HEK293T (cell line): ENCODE measurements at regions not wholly inside any gene's neighbourhood (a gene's known extent, or its start where the extent isn't known, plus 50 kb on each side); places are given as distances from the start of the nearest gene placed in this dataset.

ENCODE experiments used
- CTCF ChIA-PET: fragments of 350-600 bp; formaldehyde crosslinking; extraction: SDS; loops from one replicate; lab custom pipeline; 2021; ENCODE audit warnings: antibody characterized with exemption, inconsistent platforms; lab: Yijun Ruan, JAX
- POLR2A ChIA-PET: fragments of 350-600 bp; formaldehyde crosslinking; extraction: SDS; loops from one replicate; lab custom pipeline; 2020; ENCODE audit warnings: antibody characterized with exemption, inconsistent platforms; lab: Yijun Ruan, JAX
- DNase-seq: peaks from one replicate; pipeline ENCODE4 v3.0.0; 2012; ENCODE audit warnings: mixed read lengths; ENCODE audit errors: extremely low spot score
- ARNT ChIP-seq: fragments of 450-650 bp; IDR thresholded peaks from 2 replicates; pipeline ENCODE4 v1.6.1; 2017; ENCODE audit warnings: mild to moderate bottlenecking
- BHLHE40 ChIP-seq: fragments of 450-650 bp; IDR thresholded peaks from 2 replicates; pipeline ENCODE4 v1.6.1; 2016; ENCODE audit warnings: mild to moderate bottlenecking, moderate library complexity, borderline replicate concordance
- CTBP1 ChIP-seq: fragments of 450-650 bp; IDR thresholded peaks from 2 replicates; pipeline ENCODE4 v1.6.1; 2016; ENCODE audit warnings: borderline replicate concordance
- ELF4 ChIP-seq: fragments of 450-650 bp; IDR thresholded peaks from 2 replicates; pipeline ENCODE4 v1.6.1; 2017; ENCODE audit warnings: antibody characterized with exemption
- FOXA1 ChIP-seq: fragments of 450-650 bp; IDR thresholded peaks from 2 replicates; pipeline ENCODE4 v1.6.1; 2016; ENCODE audit warnings: mild to moderate bottlenecking
- FOXK2 ChIP-seq: fragments of 450-650 bp; IDR thresholded peaks from 2 replicates; pipeline ENCODE4 v1.6.1; 2016; ENCODE audit warnings: mild to moderate bottlenecking
- FOXM1 ChIP-seq: fragments of 450-650 bp; IDR thresholded peaks from 2 replicates; pipeline ENCODE4 v1.6.1; 2017; ENCODE audit warnings: mild to moderate bottlenecking, borderline replicate concordance
- HDGF ChIP-seq: fragments of 450-650 bp; IDR thresholded peaks from 2 replicates; pipeline ENCODE4 v1.6.1; 2017; ENCODE audit warnings: antibody characterized with exemption, borderline replicate concordance
- L3MBTL2 ChIP-seq: fragments of 450-650 bp; conservative IDR thresholded peaks from 2 replicates; pipeline ENCODE4 v1.6.1; 2016; ENCODE audit warnings: mild to moderate bottlenecking
- LEF1 ChIP-seq: fragments of 450-650 bp; IDR thresholded peaks from 2 replicates; pipeline ENCODE4 v1.6.1; 2017; ENCODE audit warnings: mild to moderate bottlenecking, borderline replicate concordance
- NFRKB ChIP-seq: fragments of 450-650 bp; IDR thresholded peaks from 2 replicates; pipeline ENCODE4 v1.6.1; 2016; ENCODE audit warnings: mild to moderate bottlenecking, moderate library complexity
- SP1 ChIP-seq: fragments of 450-650 bp; IDR thresholded peaks from 2 replicates; pipeline ENCODE4 v1.6.1; 2017
- SUZ12 ChIP-seq: fragments of 450-650 bp; IDR thresholded peaks from 2 replicates; pipeline ENCODE4 v1.6.1; 2016; ENCODE audit warnings: mild to moderate bottlenecking
- TARDBP ChIP-seq: fragments of 450-650 bp; IDR thresholded peaks from 2 replicates; pipeline ENCODE4 v1.6.1; 2016
- ZNF384 ChIP-seq: fragments of 450-650 bp; IDR thresholded peaks from 2 replicates; pipeline ENCODE4 v1.6.1; 2016
- TF ChIP-seq, protein P1 (sequence below): fragments of 450-650 bp; IDR thresholded peaks from 2 replicates; pipeline ENCODE4 v1.6.1; 2016

DNA sequence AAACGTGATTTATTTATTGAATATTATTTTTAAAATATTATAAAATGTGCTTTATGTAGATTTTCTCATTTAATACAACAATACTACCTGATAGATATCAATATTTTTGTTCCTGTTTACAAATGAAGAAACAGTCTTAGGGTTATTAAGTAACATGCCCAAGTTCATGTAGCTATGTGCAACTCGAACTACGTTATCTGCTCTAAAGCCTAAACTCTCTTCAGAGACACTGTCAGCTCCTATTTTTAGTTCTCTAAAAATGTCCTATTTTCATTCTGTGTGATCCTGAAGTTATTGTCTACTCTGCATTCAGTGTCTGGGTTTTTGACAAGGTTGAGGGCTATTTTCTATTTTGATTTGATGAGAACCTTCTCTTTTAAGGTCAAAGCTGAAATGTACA, 550.1 kb upstream of the B3GALT2 start:
- no peak for DNase-seq
- ChIA-PET POLR2A (no interaction called here), CTCF (no interaction called here)
- no peak for TF ChIP-seq LEF1
- TF ChIP-seq FOXA1 = no peak
- no peak for TF ChIP-seq FOXM1
- TF ChIP-seq, protein P1, sequence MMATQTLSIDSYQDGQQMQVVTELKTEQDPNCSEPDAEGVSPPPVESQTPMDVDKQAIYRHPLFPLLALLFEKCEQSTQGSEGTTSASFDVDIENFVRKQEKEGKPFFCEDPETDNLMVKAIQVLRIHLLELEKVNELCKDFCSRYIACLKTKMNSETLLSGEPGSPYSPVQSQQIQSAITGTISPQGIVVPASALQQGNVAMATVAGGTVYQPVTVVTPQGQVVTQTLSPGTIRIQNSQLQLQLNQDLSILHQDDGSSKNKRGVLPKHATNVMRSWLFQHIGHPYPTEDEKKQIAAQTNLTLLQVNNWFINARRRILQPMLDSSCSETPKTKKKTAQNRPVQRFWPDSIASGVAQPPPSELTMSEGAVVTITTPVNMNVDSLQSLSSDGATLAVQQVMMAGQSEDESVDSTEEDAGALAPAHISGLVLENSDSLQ = no peak
- TF ChIP-seq NFRKB = no peak
- TF ChIP-seq ARNT = no peak
- no peak for TF ChIP-seq ELF4
- no peak for TF ChIP-seq HDGF
- TF ChIP-seq L3MBTL2 = no peak
- no peak for TF ChIP-seq SUZ12

DNA sequence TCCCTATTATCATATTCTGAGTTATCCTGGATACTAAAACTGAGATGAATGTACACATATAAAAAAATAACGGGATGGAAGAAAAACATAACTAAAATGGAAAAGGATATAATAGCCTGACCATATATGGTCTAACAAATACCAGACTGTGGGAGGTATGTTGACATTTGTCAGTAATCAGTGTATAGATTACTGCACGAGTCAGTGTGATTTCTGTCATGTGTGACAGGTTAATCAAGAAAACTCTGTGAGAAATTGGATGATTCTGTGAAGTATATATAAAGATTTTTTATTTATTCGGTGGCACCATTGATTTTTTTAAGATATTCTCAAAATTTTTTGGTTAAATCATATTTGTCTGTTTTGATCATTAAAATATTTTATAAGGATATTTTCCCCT, 547.3 kb upstream of the B3GALT2 start:
- no peak for DNase-seq
- TF ChIP-seq, protein P1 = peak; percentile 61
- TF ChIP-seq TARDBP = no peak
- no peak for TF ChIP-seq CTBP1
- TF ChIP-seq L3MBTL2 = no peak
- POLR2A ChIA-PET = no interaction called here
- CTCF ChIA-PET = no interaction called here

DNA sequence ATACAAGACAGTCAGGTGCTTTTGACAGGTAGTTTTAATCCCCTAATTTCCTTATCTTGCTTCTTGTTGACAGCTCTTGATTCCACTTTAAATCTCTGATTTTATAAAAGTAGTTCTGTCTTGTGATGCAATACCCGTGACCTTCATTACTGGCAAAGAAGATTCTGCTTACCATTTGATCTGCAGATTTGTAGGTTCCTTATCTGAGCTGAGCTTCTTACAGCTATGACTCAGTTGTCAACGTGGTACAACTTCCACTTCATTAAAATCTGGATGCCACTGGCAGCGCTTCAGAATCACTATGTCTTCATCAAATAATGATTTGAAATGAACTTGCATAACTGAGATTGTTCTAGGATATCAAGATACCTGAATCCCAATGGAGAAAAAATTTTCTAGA, 543.6 kb upstream of the B3GALT2 start:
- POLR2A ChIA-PET = no interaction called here
- no peak for DNase-seq
- no peak for TF ChIP-seq BHLHE40
- TF ChIP-seq ZNF384 = no peak
- TF ChIP-seq TARDBP = no peak
- CTCF ChIA-PET = no interaction called here

DNA sequence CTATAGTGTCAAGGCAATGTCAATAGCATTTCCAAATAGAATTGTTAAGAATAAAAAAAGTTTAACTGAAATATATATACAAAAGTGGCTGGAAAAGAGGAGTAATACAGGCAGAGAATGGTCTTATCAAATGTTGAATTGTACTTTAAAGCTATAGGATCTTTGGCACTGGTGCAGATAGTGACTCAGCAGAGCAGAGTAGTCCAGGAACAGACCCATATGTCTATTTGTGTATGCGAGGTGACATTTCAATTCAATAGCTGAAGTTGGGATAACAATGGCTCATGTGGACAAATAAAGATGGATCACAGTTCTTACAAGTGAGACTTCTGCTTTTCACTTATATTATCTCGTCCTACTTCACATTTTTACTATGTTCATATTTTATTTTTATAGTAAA, 543.0 kb upstream of the B3GALT2 start:
- TF ChIP-seq ARNT (no peak), ZNF384 (no peak), TARDBP (no peak), LEF1 (no peak), FOXM1 (no peak), NFRKB (no peak), SUZ12 (no peak), CTBP1 (no peak)
- TF ChIP-seq, protein P1 = no peak
- DNase-seq = no peak
- CTCF ChIA-PET = no interaction called here
- POLR2A ChIA-PET = no interaction called here

DNA sequence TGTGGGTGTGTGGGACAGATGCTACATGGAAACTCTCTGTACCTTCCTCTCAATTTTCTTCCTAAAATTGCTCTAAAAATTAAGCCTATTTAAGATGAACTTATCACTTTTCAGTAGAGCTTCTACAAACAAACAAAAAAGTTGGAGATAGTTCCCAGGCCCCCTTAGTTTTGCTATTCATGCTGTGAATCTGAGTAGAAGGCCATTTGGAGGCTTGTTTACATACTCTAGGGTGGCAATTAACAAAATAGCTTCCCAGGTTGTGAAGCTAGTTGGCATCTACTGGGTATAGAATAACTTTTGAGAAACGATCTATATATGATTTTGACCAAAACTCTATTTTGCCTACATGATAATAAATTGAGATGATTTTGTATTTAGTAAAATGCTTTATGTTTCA, 541.4 kb upstream of the B3GALT2 start:
- POLR2A ChIA-PET = no interaction called here
- CTCF ChIA-PET = no interaction called here
- DNase-seq = no peak
- TF ChIP-seq, protein P1 = no peak
- no peak for TF ChIP-seq ELF4
- TF ChIP-seq SP1 = no peak
- TF ChIP-seq NFRKB = no peak
- no peak for TF ChIP-seq SUZ12
- TF ChIP-seq FOXK2 = no peak
- no peak for TF ChIP-seq CTBP1
- TF ChIP-seq HDGF = no peak
- TF ChIP-seq ARNT = no peak
- TF ChIP-seq ZNF384 = no peak
- no peak for TF ChIP-seq FOXM1
- no peak for TF ChIP-seq TARDBP
- TF ChIP-seq L3MBTL2 = no peak

DNA sequence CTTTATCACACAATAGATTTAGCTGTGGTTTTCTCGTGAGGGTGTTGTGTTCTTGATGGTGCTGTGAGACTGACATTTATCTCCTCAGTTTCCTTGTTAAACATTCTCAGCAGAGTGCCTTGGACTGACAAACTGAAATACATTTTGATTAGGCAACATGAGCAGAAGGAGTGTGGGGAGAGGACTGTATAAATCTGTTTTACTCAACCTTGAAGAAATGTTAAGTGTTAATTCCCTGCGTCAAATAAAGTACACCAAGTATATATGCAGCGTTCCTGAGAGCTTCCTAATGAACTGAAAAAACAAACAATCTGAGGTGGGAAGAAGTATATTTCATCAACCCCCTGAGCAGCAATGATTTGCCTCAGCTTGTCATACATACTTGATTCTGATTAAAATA, 540.3 kb upstream of the B3GALT2 start:
- CTCF ChIA-PET = no interaction called here
- no peak for DNase-seq
- TF ChIP-seq L3MBTL2 (no peak), ZNF384 (no peak), ARNT (no peak), FOXK2 (no peak), TARDBP (no peak), SP1 (no peak), SUZ12 (no peak), NFRKB (no peak), HDGF (no peak), CTBP1 (no peak), BHLHE40 (no peak), LEF1 (no peak), FOXM1 (no peak), FOXA1 (no peak)
- POLR2A ChIA-PET = no interaction called here

DNA sequence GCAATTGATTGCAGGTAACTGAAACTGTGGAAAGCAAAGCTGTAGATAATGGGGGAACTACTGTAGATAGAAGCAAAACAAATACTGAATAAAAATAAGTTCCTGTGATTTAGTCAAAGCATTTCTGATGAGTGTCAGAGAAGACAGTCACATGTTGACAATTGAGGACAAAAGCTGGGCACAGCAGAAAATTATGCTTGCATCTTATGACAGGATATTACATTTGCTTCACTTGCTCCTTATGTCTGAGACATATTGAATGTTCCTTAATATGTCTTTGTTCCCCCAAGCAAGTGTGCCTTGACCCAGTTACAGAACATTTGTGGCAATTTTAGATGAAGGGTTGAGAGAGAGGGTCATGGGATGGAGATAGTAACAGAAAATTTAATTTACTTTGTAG, 526.0 kb upstream of the B3GALT2 start:
- CTCF ChIA-PET = no interaction called here
- TF ChIP-seq BHLHE40 (no peak), NFRKB (no peak), ELF4 (no peak), FOXM1 (no peak), SUZ12 (no peak), L3MBTL2 (no peak), FOXA1 (no peak), LEF1 (no peak), CTBP1 (no peak), SP1 (no peak), TARDBP (no peak), FOXK2 (no peak), ZNF384 (no peak)
- TF ChIP-seq, protein P1 = no peak
- POLR2A ChIA-PET = no interaction called here
- DNase-seq = no peak
